Upper lobe of left lung (tissue), 6 donors: ENCODE measurements at regions not wholly inside any gene's neighbourhood (a gene's known extent, or its start where the extent isn't known, plus 50 kb on each side); places are given as distances from the start of the nearest gene placed in this dataset.

Source experiments
- ATAC-seq, 2 donors: fragments of 200-7000 bp; cut with Tn5 transposase; one replicate each; pipeline ENCODE4 v1.9.1; 2022; ENCODE audit warnings: mild to moderate bottlenecking in 2 of 2, moderate library complexity in 2 of 2; ENCODE audit not compliant: low FRiP score in 2 of 2
- DNase-seq, 2 donors: peaks; one replicate each; pipeline ENCODE4 v3.0.0-alpha.2; 2019 to 2020
- H3K27ac ChIP-seq, 4 donors: fragments of 200-600 bp; sonication (generic); one replicate each; pipeline ENCODE4 v1.5.1; 2016 to 2019
- H3K27me3 ChIP-seq, 4 donors: fragments of 200-600 bp; sonication (generic); one replicate each; pipeline ENCODE4 v1.5.1; 2017 to 2019
- H3K36me3 ChIP-seq, 4 donors: fragments of 200-600 bp; sonication (generic); one replicate each; pipeline ENCODE4 v1.5.1; 2016 to 2019
- H3K4me1 ChIP-seq, 4 donors: fragments of 200-600 bp; sonication (generic); one replicate each; pipeline ENCODE4 v1.5.1; 2018 to 2019
- H3K4me3 ChIP-seq, 4 donors: fragments of 200-600 bp; sonication (generic); one replicate each; pipeline ENCODE4 v1.5.1; 2017 to 2019; ENCODE audit warnings: mild to moderate bottlenecking in 2 of 4, moderate library complexity in 1 of 4
- H3K9me3 ChIP-seq, 4 donors: fragments of 200-600 bp; sonication (generic); one replicate each; pipeline ENCODE4 v1.5.1; 2018 to 2019
- CTCF ChIP-seq, 6 experiments: fragments of 450-650 bp in 4 of 6; fragments of 200-600 bp in 2 of 6; sonication (generic) in 2 of 6; IDR thresholded peaks; one replicate each; pipeline ENCODE4 v1.5.1; 2016 to 2019; ENCODE audit warnings: antibody characterized with exemption in 6 of 6
- EP300 ChIP-seq, 4 donors: sonication (generic); formaldehyde crosslinking; IDR thresholded peaks; one replicate each; pipeline ENCODE4 v1.5.1; 2017; ENCODE audit warnings: antibody characterized with exemption in 4 of 4, control low read depth in 2 of 4
- POLR2A ChIP-seq, 4 donors: fragments of 450-650 bp; IDR thresholded peaks; one replicate each; pipeline ENCODE4 v1.5.1; 2016 to 2017; ENCODE audit warnings: antibody characterized with exemption in 4 of 4, mild to moderate bottlenecking in 2 of 4
- POLR2AphosphoS5 ChIP-seq, 2 donors: sonication (generic); formaldehyde crosslinking; IDR thresholded peaks; one replicate each; pipeline ENCODE4 v1.5.1; 2017; ENCODE audit warnings: antibody characterized with exemption in 2 of 2
- WGBS, 2 donors: methylation state at CpG; one replicate each; pipeline ENCODE4 v1.1.5; 2017 to 2018; 5-methylcytosine and 5-hydroxymethylcytosine counted together
- donor health status: DM: no; HTN: no; CAD: no; lungs with moderate emphysema.
- donor health status: DM: no; HTN: yes; CAD: no; lungs with severe emphysema.

- no peak for DNase-seq
- no peaks in the 10 kb centered on the region for H3K9me3 ChIP-seq
- H3K27ac ChIP-seq, result no peak overlapping the region
- no peak for ATAC-seq
- no peaks in the 10 kb centered on the region for H3K36me3 ChIP-seq
- no peaks in the 10 kb centered on the region for H3K4me1 ChIP-seq
- no peaks in the 10 kb centered on the region for H3K27me3 ChIP-seq
- TF ChIP-seq POLR2AphosphoS5 (IDR thresholded peaks at IDR 0.05) (no peak), POLR2A (IDR thresholded peaks at IDR 0.05) (no peak)
- WGBS, 2 donors, result 70 to 72% methylated on average over 12 of the region's 12 CpGs
- no peak overlapping the region for H3K4me3 ChIP-seq
Measured at GRCh38 chr16:51542981-51543815, 392.1 kb upstream of the SALL1 start.

- Histone ChIP-seq H3K9me3 (no peaks in the 10 kb centered on the region), H3K27ac (no peak overlapping the region), H3K4me3 (no peak overlapping the region), H3K27me3 (no peaks in the 10 kb centered on the region), H3K4me1 (no peaks in the 10 kb centered on the region), H3K36me3 (no peaks in the 10 kb centered on the region)
- ATAC-seq (no peak), DNase-seq (no peak)
- WGBS, 2 donors, result 68 to 76% methylated on average over 2 of the region's 2 CpGs
- TF ChIP-seq POLR2A (IDR thresholded peaks at IDR 0.05), result no peak
- no peak for TF ChIP-seq CTCF (IDR thresholded peaks at IDR 0.05)
- TF ChIP-seq POLR2AphosphoS5 (IDR thresholded peaks at IDR 0.05), result no peak
- TF ChIP-seq EP300 (IDR thresholded peaks at IDR 0.05), result no peak
Measured at GRCh38 chr16:51540259-51540658, 389.2 kb upstream of the SALL1 start.

- ATAC-seq (peak in 1 of 2 donors; percentile 38), DNase-seq (no peak)
- H3K4me1 ChIP-seq, result no peaks in the 10 kb centered on the region
- H3K27me3 ChIP-seq, result no peaks in the 10 kb centered on the region
- TF ChIP-seq EP300 (IDR thresholded peaks at IDR 0.05), result no peak
- TF ChIP-seq POLR2AphosphoS5 (IDR thresholded peaks at IDR 0.05), result no peak
- no peaks in the 10 kb centered on the region for H3K9me3 ChIP-seq
- no peaks in the 10 kb centered on the region for H3K36me3 ChIP-seq
- peak overlapping the region in 1 of 4 donors; percentile 17 for H3K27ac ChIP-seq
- no peak overlapping the region for H3K4me3 ChIP-seq
- 14 to 19% methylated on average over 7 of the region's 7 CpGs for WGBS, 2 donors
Measured at GRCh38 chr16:51538707-51539498, 387.8 kb upstream of the SALL1 start.

- Histone ChIP-seq H3K9me3 (no peaks in the 10 kb centered on the region), H3K27me3 (no peaks in the 10 kb centered on the region), H3K27ac (no peak overlapping the region), H3K36me3 (no peaks in the 10 kb centered on the region), H3K4me1 (no peaks in the 10 kb centered on the region), H3K4me3 (no peak overlapping the region)
- 75% methylated on average over 9 to 11 of the region's 11 CpGs for WGBS, 2 donors
- no peak for DNase-seq
- TF ChIP-seq CTCF (IDR thresholded peaks at IDR 0.05) (no peak), EP300 (IDR thresholded peaks at IDR 0.05) (no peak), POLR2AphosphoS5 (IDR thresholded peaks at IDR 0.05) (no peak), POLR2A (IDR thresholded peaks at IDR 0.05) (no peak)
- no peak for ATAC-seq
Measured at GRCh38 chr16:51535591-51535990, 384.5 kb upstream of the SALL1 start.

GRCh38 chr16:51532551-51532950, 381.5 kb upstream of the SALL1 start:
- ATAC-seq (no peak), DNase-seq (no peak)
- Histone ChIP-seq H3K4me3 (no peak overlapping the region), H3K27me3 (no peaks in the 10 kb centered on the region), H3K27ac (no peak overlapping the region), H3K9me3 (no peaks in the 10 kb centered on the region), H3K36me3 (no peaks in the 10 kb centered on the region), H3K4me1 (no peaks in the 10 kb centered on the region)
- TF ChIP-seq EP300 (IDR thresholded peaks at IDR 0.05) (no peak), POLR2AphosphoS5 (IDR thresholded peaks at IDR 0.05) (no peak), CTCF (IDR thresholded peaks at IDR 0.05) (no peak), POLR2A (IDR thresholded peaks at IDR 0.05) (no peak)
- 79 to 87% methylated on average over 1 of the region's 1 CpG for WGBS, 2 donors
